Liver (tissue), 8 donors: ENCODE measurements at regions not wholly inside any gene's neighbourhood (a gene's known extent, or its start where the extent isn't known, plus 50 kb on each side); places are given as distances from the start of the nearest gene placed in this dataset.

ENCODE experiments used
- DNase-seq: peaks from one replicate; pipeline ENCODE4 v3.0.0-alpha.2; 2017; ENCODE audit warnings: low spot score
- H3K27ac ChIP-seq, 2 donors: one replicate each; pipeline ENCODE4 v1.7.0; 2013; ENCODE audit warnings: inconsistent platforms in 2 of 2, low read length in 2 of 2, control low read depth in 1 of 2, low read depth in 1 of 2, mild to moderate bottlenecking in 1 of 2
- H3K27me3 ChIP-seq, 4 donors: one replicate each; pipeline versions ENCODE4 v1.6.1 to v1.7.0; 2013; ENCODE audit warnings: low read length in 3 of 4, inconsistent platforms in 1 of 4, mild to moderate bottlenecking in 1 of 4, moderate library complexity in 1 of 4; ENCODE audit not compliant: control insufficient read depth in 4 of 4, insufficient read depth in 4 of 4
- H3K36me3 ChIP-seq, 4 donors: one replicate each; pipeline versions ENCODE4 v1.6.1 to v1.7.0; 2013; ENCODE audit warnings: low read length in 3 of 4, mild to moderate bottlenecking in 3 of 4, low read depth in 1 of 4, moderate library complexity in 1 of 4; ENCODE audit not compliant: control insufficient read depth in 4 of 4, insufficient read depth in 3 of 4
- H3K4me1 ChIP-seq, 4 donors: one replicate each; pipeline versions ENCODE4 v1.6.1 to v1.7.0; 2013; ENCODE audit warnings: low read length in 3 of 4, mild to moderate bottlenecking in 3 of 4, moderate library complexity in 1 of 4; ENCODE audit not compliant: control insufficient read depth in 4 of 4, insufficient read depth in 4 of 4
- H3K4me3 ChIP-seq, 3 donors: one replicate each; pipeline versions ENCODE4 v1.6.1 to v1.7.0; 2013; ENCODE audit warnings: low read length in 3 of 3, control low read depth in 1 of 3, low read depth in 1 of 3, mild to moderate bottlenecking in 1 of 3
- H3K9ac ChIP-seq, 2 donors: one replicate each; pipeline ENCODE4 v1.7.0; 2013; ENCODE audit warnings: low read length in 2 of 2, mild to moderate bottlenecking in 2 of 2, moderate library complexity in 2 of 2, control low read depth in 1 of 2, low read depth in 1 of 2
- H3K9me3 ChIP-seq, 4 donors: one replicate each; pipeline versions ENCODE4 v1.6.1 to v1.7.0; 2013; ENCODE audit warnings: low read length in 3 of 4; ENCODE audit not compliant: control insufficient read depth in 4 of 4
- ATF3 ChIP-seq: IDR thresholded peaks from 2 replicates; pipeline ENCODE4 v1.6.1; 2016; ENCODE audit warnings: antibody characterized with exemption
- CTCF ChIP-seq: fragments of 150-350 bp; IDR thresholded peaks from 2 replicates; pipeline ENCODE4 v1.5.1; 2017; ENCODE audit warnings: improper control_type of control experiment, low read depth, low read length; ENCODE audit not compliant: missing input control
- EGR1 ChIP-seq, 2 donors: IDR thresholded peaks; 2 replicates each; pipeline ENCODE4 v1.6.1; 2016 to 2018; ENCODE audit warnings: antibody characterized with exemption in 2 of 2, low read depth in 2 of 2
- FOXA1 ChIP-seq: IDR thresholded peaks from 2 replicates; pipeline ENCODE4 v1.6.1; 2016; ENCODE audit warnings: antibody characterized with exemption
- GABPA ChIP-seq, 2 donors: IDR thresholded peaks in 1 of 2; conservative IDR thresholded peaks in 1 of 2; 2 replicates each; pipeline ENCODE4 v1.6.1; 2016; ENCODE audit warnings: antibody characterized with exemption in 2 of 2, mild to moderate bottlenecking in 1 of 2, moderate library complexity in 1 of 2
- HNF4A ChIP-seq, 2 donors: conservative IDR thresholded peaks; 2 replicates each; pipeline ENCODE4 v1.6.1; 2016; ENCODE audit warnings: antibody characterized with exemption in 2 of 2, mild to moderate bottlenecking in 2 of 2
- HNF4G ChIP-seq: IDR thresholded peaks from 2 replicates; pipeline ENCODE4 v1.6.1; 2016; ENCODE audit warnings: antibody characterized with exemption
- MAX ChIP-seq: IDR thresholded peaks from 2 replicates; pipeline ENCODE4 v1.6.1; 2016; ENCODE audit warnings: antibody characterized with exemption
- NR2F2 ChIP-seq: IDR thresholded peaks from 2 replicates; pipeline ENCODE4 v1.6.1; 2016; ENCODE audit warnings: antibody characterized with exemption
- RAD21 ChIP-seq, 2 donors: IDR thresholded peaks; 2 replicates each; pipeline ENCODE4 v1.6.1; 2016; ENCODE audit warnings: antibody characterized with exemption in 2 of 2, mild to moderate bottlenecking in 2 of 2
- REST ChIP-seq: IDR thresholded peaks from 2 replicates; pipeline ENCODE4 v1.6.1; 2016; ENCODE audit warnings: antibody characterized with exemption, mild to moderate bottlenecking
- RXRA ChIP-seq, 2 donors: IDR thresholded peaks; 2 replicates each; pipeline ENCODE4 v1.6.1; 2017 to 2018; ENCODE audit warnings: antibody characterized with exemption in 2 of 2, mild to moderate bottlenecking in 1 of 2
- SP1 ChIP-seq: IDR thresholded peaks from 2 replicates; pipeline ENCODE4 v1.6.1; 2018; ENCODE audit warnings: antibody characterized with exemption, mild to moderate bottlenecking
- YY1 ChIP-seq: IDR thresholded peaks from 2 replicates; pipeline ENCODE4 v1.6.1; 2016; ENCODE audit warnings: antibody characterized with exemption, mild to moderate bottlenecking
- ZBTB33 ChIP-seq: IDR thresholded peaks from 2 replicates; pipeline ENCODE4 v1.6.1; 2016; ENCODE audit warnings: antibody characterized with exemption
- WGBS: extraction: QIAGEN DNeasy Blood & Tissue Kit; methylation state at CpG from one replicate; pipeline ENCODE4 v1.1.7; 2013; 5-methylcytosine and 5-hydroxymethylcytosine counted together
- donor health status: healthy.
- donor health status: healthy.
- donor health status: healthy.
- donor health status: healthy.
- donor health status: healthy.

GRCh38 chr2:75356865-75357264, 157.5 kb upstream of the TACR1 start:
- H3K9ac ChIP-seq = no peak overlapping the region
- H3K9me3 ChIP-seq = no peaks in the 10 kb centered on the region
- no peak overlapping the region for H3K27ac ChIP-seq
- H3K27me3 ChIP-seq = no peaks in the 10 kb centered on the region
- H3K36me3 ChIP-seq = no peaks in the 10 kb centered on the region
- WGBS = 84% methylated on average over 2 of the region's 2 CpGs
- no peaks in the 10 kb centered on the region for H3K4me1 ChIP-seq
- no peak for DNase-seq
- no peak overlapping the region for H3K4me3 ChIP-seq
- TF ChIP-seq FOXA1 (no peak), SP1 (no peak), ZBTB33 (no peak), REST (no peak), EGR1 (IDR thresholded peaks at IDR 0.05; ENCODE audit: low read depth in 2 of 2) (no peak), HNF4A (conservative IDR thresholded peaks at IDR 0.05) (no peak), HNF4G (no peak), CTCF (no peak), NR2F2 (no peak), GABPA (IDR thresholded peaks at IDR 0.05 in 1 of 2, conservative IDR thresholded peaks at IDR 0.05 in 1 of 2) (no peak), RAD21 (IDR thresholded peaks at IDR 0.05) (no peak), MAX (no peak), RXRA (IDR thresholded peaks at IDR 0.05) (no peak)

- Histone ChIP-seq H3K27ac (no peak overlapping the region), H3K36me3 (no peaks in the 10 kb centered on the region), H3K27me3 (no peaks in the 10 kb centered on the region), H3K9ac (no peak overlapping the region), H3K4me3 (no peak overlapping the region), H3K4me1 (no peaks in the 10 kb centered on the region), H3K9me3 (no peaks in the 10 kb centered on the region)
- DNase-seq = no peak
- TF ChIP-seq SP1 (no peak), HNF4A (conservative IDR thresholded peaks at IDR 0.05) (no peak), YY1 (no peak), ATF3 (no peak), NR2F2 (no peak)
Observed at GRCh38 chr2:75353131-75353530, 153.8 kb upstream of the TACR1 start.
